ENCODE measurements at regions not wholly inside any gene's neighbourhood (a gene's known extent, or its start where the extent isn't known, plus 50 kb on each side); places are given as distances from the start of the nearest gene placed in this dataset.

DNA sequence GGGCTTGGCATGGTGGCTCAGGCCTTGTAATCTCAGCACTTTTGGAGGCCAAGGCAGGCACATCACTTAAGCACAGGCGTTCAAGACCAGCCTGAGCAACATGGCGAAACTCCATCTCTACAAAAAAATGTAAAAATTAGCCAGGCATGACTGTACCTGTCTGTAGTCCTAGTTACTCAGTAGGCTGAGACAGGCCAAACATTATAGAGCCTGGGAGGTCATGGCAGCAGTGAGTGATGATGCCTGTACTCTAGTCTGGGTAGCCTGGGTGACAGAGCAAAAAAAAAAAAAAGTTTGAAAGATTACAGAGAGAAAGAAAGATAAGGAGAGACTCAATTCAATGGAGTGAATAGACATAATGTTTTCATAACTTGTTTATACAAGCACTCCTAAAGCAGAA lies 556.5 kb upstream of the BRINP3 start:
- Histone ChIP-seq H3K4me3 (ENCODE audit: low read depth, low read length) (no peak overlapping the region), H3K27ac (ENCODE audit: low read depth, low read length) (no peak overlapping the region), H3K9me3 (ENCODE audit: control insufficient read depth, insufficient read depth, low read length) (no peaks in the 10 kb centered on the region), H3K27me3 (ENCODE audit: control insufficient read depth, insufficient read depth, low read length) (no peaks in the 10 kb centered on the region)
- ChIA-PET POLR2A (no interaction called here), CTCF (no interaction called here)
- no peak for DNase-seq (ENCODE audit: low read depth, low spot score)
- TF ChIP-seq CTCF (IDR thresholded peaks at IDR 0.05; ENCODE audit: low read depth, low read length) = no peak

- DNase-seq (ENCODE audit: low read depth, low spot score) = no peak
- TF ChIP-seq CTCF (IDR thresholded peaks at IDR 0.05; ENCODE audit: low read depth, low read length) = no peak
- CTCF ChIA-PET = no interaction called here
- Histone ChIP-seq H3K9me3 (ENCODE audit: control insufficient read depth, insufficient read depth, low read length) (no peaks in the 10 kb centered on the region), H3K27me3 (ENCODE audit: control insufficient read depth, insufficient read depth, low read length) (no peaks in the 10 kb centered on the region), H3K4me3 (ENCODE audit: low read depth, low read length) (no peak overlapping the region), H3K27ac (ENCODE audit: low read depth, low read length) (no peak overlapping the region)
- POLR2A ChIA-PET = no interaction called here
Measured at GRCh38 chr1:191043066-191043465, 565.4 kb upstream of the BRINP3 start.

GRCh38 chr1:191049781-191050180 lies 572.1 kb upstream of the BRINP3 start:
- no peak for TF ChIP-seq CTCF (IDR thresholded peaks at IDR 0.05; ENCODE audit: low read depth, low read length)
- DNase-seq (ENCODE audit: low read depth, low spot score) = no peak
- Histone ChIP-seq H3K27me3 (ENCODE audit: control insufficient read depth, insufficient read depth, low read length) (no peaks in the 10 kb centered on the region), H3K4me3 (ENCODE audit: low read depth, low read length) (no peak overlapping the region), H3K27ac (ENCODE audit: low read depth, low read length) (no peak overlapping the region), H3K9me3 (ENCODE audit: control insufficient read depth, insufficient read depth, low read length) (no peaks in the 10 kb centered on the region)
- ChIA-PET CTCF (no interaction called here), POLR2A (no interaction called here)

DNA sequence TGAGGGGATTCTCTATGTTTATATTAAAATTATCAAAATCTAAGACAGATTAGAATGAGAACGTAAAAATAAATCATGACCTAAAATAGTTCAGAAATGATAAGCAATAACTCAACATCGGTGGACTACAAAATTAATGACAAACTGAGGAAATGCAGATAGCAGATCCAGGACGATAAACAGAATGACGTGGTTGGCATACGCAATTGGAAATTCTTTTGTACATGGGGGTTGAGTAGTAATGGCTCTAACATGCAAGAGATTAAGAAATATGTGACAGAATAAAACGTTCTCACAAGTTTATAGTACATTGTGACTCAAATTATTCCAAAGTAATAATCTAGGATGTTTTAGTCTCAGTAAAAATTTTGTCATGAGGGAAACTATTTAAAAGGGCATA lies 575.2 kb upstream of the BRINP3 start:
- H3K4me3 ChIP-seq (ENCODE audit: low read depth, low read length) = no peak overlapping the region
- no peak for DNase-seq (ENCODE audit: low read depth, low spot score)
- ChIA-PET POLR2A (no interaction called here), CTCF (no interaction called here)
- no peak overlapping the region for H3K27ac ChIP-seq (ENCODE audit: low read depth, low read length)
- H3K9me3 ChIP-seq (ENCODE audit: control insufficient read depth, insufficient read depth, low read length) = no peaks in the 10 kb centered on the region
- no peak for TF ChIP-seq CTCF (IDR thresholded peaks at IDR 0.05; ENCODE audit: low read depth, low read length)
- no peaks in the 10 kb centered on the region for H3K27me3 ChIP-seq (ENCODE audit: control insufficient read depth, insufficient read depth, low read length)

- ChIA-PET CTCF (no interaction called here), POLR2A (no interaction called here)
- Histone ChIP-seq H3K27me3 (ENCODE audit: control insufficient read depth, insufficient read depth, low read length) (no peaks in the 10 kb centered on the region), H3K9me3 (ENCODE audit: control insufficient read depth, insufficient read depth, low read length) (no peaks in the 10 kb centered on the region), H3K4me3 (ENCODE audit: low read depth, low read length) (no peak overlapping the region), H3K27ac (ENCODE audit: low read depth, low read length) (no peak overlapping the region)
- DNase-seq (ENCODE audit: low read depth, low spot score) = no peak
- TF ChIP-seq CTCF (IDR thresholded peaks at IDR 0.05; ENCODE audit: low read depth, low read length) = no peak
Measured at GRCh38 chr1:191065346-191065745, 587.7 kb upstream of the BRINP3 start.
